Endothelial cell of umbilical vein (primary cell): ENCODE measurements at regions not wholly inside any gene's neighbourhood (a gene's known extent, or its start where the extent isn't known, plus 50 kb on each side); places are given as distances from the start of the nearest gene placed in this dataset.

Experiments
- CTCF ChIP-seq, 2 donors: IDR thresholded peaks; 1 replicate in 1 of 2; 2 replicates in 1 of 2; pipeline ENCODE4 v1.5.1; 2011; ENCODE audit warnings: low read length in 2 of 2, mild to moderate bottlenecking in 2 of 2, moderate library complexity in 2 of 2, control low read depth in 1 of 2, inconsistent platforms in 1 of 2, low read depth in 1 of 2; ENCODE audit not compliant: insufficient read depth in 1 of 2; ENCODE audit errors: extremely low read depth in 1 of 2
- EZH2 ChIP-seq: IDR thresholded peaks from 2 replicates; pipeline ENCODE4 v1.6.1; 2012; ENCODE audit warnings: borderline replicate concordance, low read depth, mild to moderate bottlenecking, moderate library complexity, low read length, inconsistent platforms; ENCODE audit not compliant: severe bottlenecking
- GATA2 ChIP-seq: IDR thresholded peaks from 2 replicates; pipeline ENCODE4 v1.7.0; 2011; ENCODE audit warnings: low read depth, mild to moderate bottlenecking, moderate library complexity, mixed read lengths, low read length; ENCODE audit not compliant: insufficient read length, insufficient read depth
- JUN ChIP-seq: IDR thresholded peaks from 2 replicates; pipeline ENCODE4 v1.6.1; 2011; ENCODE audit warnings: borderline replicate concordance, low read depth; ENCODE audit not compliant: insufficient read length, insufficient read depth
- MYC ChIP-seq: IDR thresholded peaks from one replicate; pipeline ENCODE4 v1.6.1; 2011; ENCODE audit warnings: mild to moderate bottlenecking, low read depth, low read length
- POLR2A ChIP-seq: IDR thresholded peaks from 2 replicates; pipeline ENCODE4 v1.6.1; 2012; ENCODE audit warnings: low read depth, mild to moderate bottlenecking, control low read depth, low read length
- POLR2AphosphoS5 ChIP-seq: IDR thresholded peaks from 2 replicates; pipeline ENCODE4 v1.6.1; 2012; ENCODE audit warnings: low read depth, mild to moderate bottlenecking, control low read depth, low read length, moderate library complexity; ENCODE audit not compliant: insufficient read depth

GRCh38 chr22:27676545-27677213, 124.9 kb downstream of the MN1 start:
- no peak for TF ChIP-seq EZH2
- no peak for TF ChIP-seq POLR2A
- no peak for TF ChIP-seq CTCF (IDR thresholded peaks at IDR 0.05; ENCODE audit: extremely low read depth in 1 of 2, insufficient read depth in 1 of 2, low read depth in 1 of 2, low read length in 2 of 2)
- no peak for TF ChIP-seq POLR2AphosphoS5
- no peak for TF ChIP-seq MYC
- TF ChIP-seq JUN = no peak
- no peak for TF ChIP-seq GATA2
